ENCODE measurements at regions not wholly inside any gene's neighbourhood (a gene's known extent, or its start where the extent isn't known, plus 50 kb on each side); places are given as distances from the start of the nearest gene placed in this dataset.

GRCh38 chr12:23041774-23042173, 416.8 kb downstream of the ETNK1 start:
- DNase-seq (ENCODE audit: low read depth in 2 of 2) = no peak
- Histone ChIP-seq H3K27me3 (ENCODE audit: control insufficient read depth, insufficient read depth, low read length) (no peaks in the 10 kb centered on the region), H3K4me2 (ENCODE audit: extremely low read depth, insufficient read depth, low read length) (no peak overlapping the region), H3K4me3 (replicated peaks in 1 of 4; ENCODE audit: control extremely low read depth in 1 of 4, insufficient read depth in 1 of 4, low read depth in 3 of 4, low read length in 4 of 4) (no peak overlapping the region), H3K27ac (ENCODE audit: insufficient read depth, low read length) (no peak overlapping the region), H3K79me2 (ENCODE audit: control insufficient read depth, insufficient read depth, low read length) (no peaks in the 10 kb centered on the region), H3K4me1 (ENCODE audit: control insufficient read depth, extremely low read depth, insufficient read depth, low read length) (no peaks in the 10 kb centered on the region), H2AFZ (ENCODE audit: low read length) (no peak overlapping the region), H3K36me3 (ENCODE audit: control insufficient read depth, insufficient read depth, low read length) (no peaks in the 10 kb centered on the region), H3K9ac (ENCODE audit: insufficient read depth, low read length) (no peak overlapping the region), H4K20me1 (ENCODE audit: control insufficient read depth, extremely low read depth, insufficient read depth, low read length) (no peaks in the 10 kb centered on the region), H3K9me3 (ENCODE audit: control insufficient read depth, insufficient read depth, low read depth, low read length) (no peaks in the 10 kb centered on the region)
- TF ChIP-seq CTCF (conservative IDR thresholded peaks at IDR 0.05 in 1 of 2, IDR thresholded peaks at IDR 0.05 in 1 of 2; ENCODE audit: low read depth in 1 of 2, low read length in 2 of 2) (no peak), EZH2 (IDR thresholded peaks at IDR 0.05; ENCODE audit: low read length, missing control alignments) (no peak)

GRCh38 chr12:23043646-23044045, 418.7 kb downstream of the ETNK1 start:
- Histone ChIP-seq H3K4me2 (ENCODE audit: extremely low read depth, insufficient read depth, low read length) (no peak overlapping the region), H3K79me2 (ENCODE audit: control insufficient read depth, insufficient read depth, low read length) (no peaks in the 10 kb centered on the region), H3K9ac (ENCODE audit: insufficient read depth, low read length) (no peak overlapping the region), H3K4me3 (replicated peaks in 1 of 4; ENCODE audit: control extremely low read depth in 1 of 4, insufficient read depth in 1 of 4, low read depth in 3 of 4, low read length in 4 of 4) (no peak overlapping the region), H3K9me3 (ENCODE audit: control insufficient read depth, insufficient read depth, low read depth, low read length) (no peaks in the 10 kb centered on the region), H3K36me3 (ENCODE audit: control insufficient read depth, insufficient read depth, low read length) (no peaks in the 10 kb centered on the region), H3K4me1 (ENCODE audit: control insufficient read depth, extremely low read depth, insufficient read depth, low read length) (no peaks in the 10 kb centered on the region), H3K27ac (ENCODE audit: insufficient read depth, low read length) (no peak overlapping the region), H4K20me1 (ENCODE audit: control insufficient read depth, extremely low read depth, insufficient read depth, low read length) (no peaks in the 10 kb centered on the region), H3K27me3 (ENCODE audit: control insufficient read depth, insufficient read depth, low read length) (no peaks in the 10 kb centered on the region), H2AFZ (ENCODE audit: low read length) (no peak overlapping the region)
- TF ChIP-seq CTCF (conservative IDR thresholded peaks at IDR 0.05 in 1 of 2, IDR thresholded peaks at IDR 0.05 in 1 of 2; ENCODE audit: low read depth in 1 of 2, low read length in 2 of 2) = no peak
- no peak for TF ChIP-seq EZH2 (IDR thresholded peaks at IDR 0.05; ENCODE audit: low read length, missing control alignments)
- no peak for DNase-seq (ENCODE audit: low read depth in 2 of 2)

- Histone ChIP-seq H3K4me1 (ENCODE audit: control insufficient read depth, extremely low read depth, insufficient read depth, low read length) (no peaks in the 10 kb centered on the region), H3K9ac (ENCODE audit: insufficient read depth, low read length) (no peak overlapping the region), H3K27me3 (ENCODE audit: control insufficient read depth, insufficient read depth, low read length) (no peaks in the 10 kb centered on the region), H3K9me3 (ENCODE audit: control insufficient read depth, insufficient read depth, low read depth, low read length) (no peaks in the 10 kb centered on the region), H4K20me1 (ENCODE audit: control insufficient read depth, extremely low read depth, insufficient read depth, low read length) (no peaks in the 10 kb centered on the region), H2AFZ (ENCODE audit: low read length) (no peak overlapping the region), H3K36me3 (ENCODE audit: control insufficient read depth, insufficient read depth, low read length) (no peaks in the 10 kb centered on the region), H3K4me2 (ENCODE audit: extremely low read depth, insufficient read depth, low read length) (no peak overlapping the region), H3K27ac (ENCODE audit: insufficient read depth, low read length) (no peak overlapping the region), H3K4me3 (replicated peaks in 1 of 4; ENCODE audit: control extremely low read depth in 1 of 4, insufficient read depth in 1 of 4, low read depth in 3 of 4, low read length in 4 of 4) (no peak overlapping the region), H3K79me2 (ENCODE audit: control insufficient read depth, insufficient read depth, low read length) (no peaks in the 10 kb centered on the region)
- TF ChIP-seq CTCF (conservative IDR thresholded peaks at IDR 0.05 in 1 of 2, IDR thresholded peaks at IDR 0.05 in 1 of 2; ENCODE audit: low read depth in 1 of 2, low read length in 2 of 2) (no peak), EZH2 (IDR thresholded peaks at IDR 0.05; ENCODE audit: low read length, missing control alignments) (no peak)
- peak; percentile 5 to 39 for DNase-seq (ENCODE audit: low read depth in 2 of 2)
Measured at GRCh38 chr12:23049180-23049579, 424.2 kb downstream of the ETNK1 start.
